ENCODE measurements at regions not wholly inside any gene's neighbourhood (a gene's known extent, or its start where the extent isn't known, plus 50 kb on each side); places are given as distances from the start of the nearest gene placed in this dataset.

DNA sequence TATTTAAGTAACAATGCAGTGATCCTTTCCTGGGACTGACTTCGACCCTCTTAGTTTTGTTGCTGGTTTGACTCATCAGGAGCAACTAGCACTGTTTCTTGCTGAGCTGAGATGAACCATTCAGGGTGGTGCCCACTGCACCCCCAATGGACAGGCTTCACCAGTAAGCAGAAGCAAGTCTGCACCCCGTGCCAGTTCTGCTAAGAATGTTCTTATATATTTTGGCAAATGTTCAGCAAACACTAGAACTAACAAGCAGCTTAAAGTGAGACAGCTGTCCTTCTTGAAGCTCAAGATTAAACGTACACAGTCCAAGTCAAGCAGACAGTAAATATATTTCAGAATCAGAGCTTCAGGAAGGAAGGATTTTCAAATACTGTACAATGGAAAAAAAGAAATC lies 561.3 kb upstream of the CDH4 start:
- no peak overlapping the region for H3K4me3 ChIP-seq (replicated peaks; ENCODE audit: insufficient read depth, low read length)
- DNase-seq (ENCODE audit: low read depth in 1 of 2, low spot score in 1 of 2), result no peak
- H3K27ac ChIP-seq (replicated peaks), result no peak overlapping the region
- TF ChIP-seq CTCF (IDR thresholded peaks at IDR 0.05; ENCODE audit: insufficient read depth, low read length), result no peak
- no peak for TF ChIP-seq POLR2AphosphoS5 (IDR thresholded peaks at IDR 0.05; ENCODE audit: low read depth)
- TF ChIP-seq SPI1 (IDR thresholded peaks at IDR 0.05; ENCODE audit: borderline replicate concordance, low read depth), result no peak
- TF ChIP-seq GABPA (IDR thresholded peaks at IDR 0.05; ENCODE audit: low read depth), result no peak
- TF ChIP-seq, protein P1, sequence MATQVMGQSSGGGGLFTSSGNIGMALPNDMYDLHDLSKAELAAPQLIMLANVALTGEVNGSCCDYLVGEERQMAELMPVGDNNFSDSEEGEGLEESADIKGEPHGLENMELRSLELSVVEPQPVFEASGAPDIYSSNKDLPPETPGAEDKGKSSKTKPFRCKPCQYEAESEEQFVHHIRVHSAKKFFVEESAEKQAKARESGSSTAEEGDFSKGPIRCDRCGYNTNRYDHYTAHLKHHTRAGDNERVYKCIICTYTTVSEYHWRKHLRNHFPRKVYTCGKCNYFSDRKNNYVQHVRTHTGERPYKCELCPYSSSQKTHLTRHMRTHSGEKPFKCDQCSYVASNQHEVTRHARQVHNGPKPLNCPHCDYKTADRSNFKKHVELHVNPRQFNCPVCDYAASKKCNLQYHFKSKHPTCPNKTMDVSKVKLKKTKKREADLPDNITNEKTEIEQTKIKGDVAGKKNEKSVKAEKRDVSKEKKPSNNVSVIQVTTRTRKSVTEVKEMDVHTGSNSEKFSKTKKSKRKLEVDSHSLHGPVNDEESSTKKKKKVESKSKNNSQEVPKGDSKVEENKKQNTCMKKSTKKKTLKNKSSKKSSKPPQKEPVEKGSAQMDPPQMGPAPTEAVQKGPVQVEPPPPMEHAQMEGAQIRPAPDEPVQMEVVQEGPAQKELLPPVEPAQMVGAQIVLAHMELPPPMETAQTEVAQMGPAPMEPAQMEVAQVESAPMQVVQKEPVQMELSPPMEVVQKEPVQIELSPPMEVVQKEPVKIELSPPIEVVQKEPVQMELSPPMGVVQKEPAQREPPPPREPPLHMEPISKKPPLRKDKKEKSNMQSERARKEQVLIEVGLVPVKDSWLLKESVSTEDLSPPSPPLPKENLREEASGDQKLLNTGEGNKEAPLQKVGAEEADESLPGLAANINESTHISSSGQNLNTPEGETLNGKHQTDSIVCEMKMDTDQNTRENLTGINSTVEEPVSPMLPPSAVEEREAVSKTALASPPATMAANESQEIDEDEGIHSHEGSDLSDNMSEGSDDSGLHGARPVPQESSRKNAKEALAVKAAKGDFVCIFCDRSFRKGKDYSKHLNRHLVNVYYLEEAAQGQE (IDR thresholded peaks at IDR 0.05; ENCODE audit: insufficient replicate concordance, low read depth), result no peak
- H3K27me3 ChIP-seq (ENCODE audit: insufficient read depth, poor library complexity, severe bottlenecking), result peaks cover 10% of the 10 kb centered on the region

GRCh38 chr20:60691966-60692615 lies 560.0 kb upstream of the CDH4 start:
- Histone ChIP-seq H3K27me3 (ENCODE audit: insufficient read depth, poor library complexity, severe bottlenecking) (peaks cover 10% of the 10 kb centered on the region), H3K27ac (replicated peaks) (no peak overlapping the region), H3K4me3 (replicated peaks; ENCODE audit: insufficient read depth, low read length) (no peak overlapping the region)
- DNase-seq (ENCODE audit: low read depth in 1 of 2, low spot score in 1 of 2), result no peak
- no peak for TF ChIP-seq CTCF (IDR thresholded peaks at IDR 0.05; ENCODE audit: insufficient read depth, low read length)
- TF ChIP-seq SPI1 (IDR thresholded peaks at IDR 0.05; ENCODE audit: borderline replicate concordance, low read depth), result no peak
- TF ChIP-seq GABPA (IDR thresholded peaks at IDR 0.05; ENCODE audit: low read depth), result no peak
- no peak for TF ChIP-seq POLR2AphosphoS5 (IDR thresholded peaks at IDR 0.05; ENCODE audit: low read depth)
- TF ChIP-seq, protein P1 (IDR thresholded peaks at IDR 0.05; ENCODE audit: insufficient replicate concordance, low read depth), result no peak

- no peak overlapping the region for H3K27ac ChIP-seq (replicated peaks)
- DNase-seq (ENCODE audit: low read depth in 1 of 2, low spot score in 1 of 2), result no peak
- no peak overlapping the region for H3K4me3 ChIP-seq (replicated peaks; ENCODE audit: insufficient read depth, low read length)
- H3K27me3 ChIP-seq (ENCODE audit: insufficient read depth, poor library complexity, severe bottlenecking), result peaks cover 10% of the 10 kb centered on the region
- TF ChIP-seq, protein P1 (IDR thresholded peaks at IDR 0.05; ENCODE audit: insufficient replicate concordance, low read depth), result no peak
- no peak for TF ChIP-seq SPI1 (IDR thresholded peaks at IDR 0.05; ENCODE audit: borderline replicate concordance, low read depth)
- TF ChIP-seq CTCF (IDR thresholded peaks at IDR 0.05; ENCODE audit: insufficient read depth, low read length), result no peak
- no peak for TF ChIP-seq GABPA (IDR thresholded peaks at IDR 0.05; ENCODE audit: low read depth)
- TF ChIP-seq POLR2AphosphoS5 (IDR thresholded peaks at IDR 0.05; ENCODE audit: low read depth), result no peak
Observed at GRCh38 chr20:60693496-60694133, 558.4 kb upstream of the CDH4 start.

Measured in HL-60 (cell line).